ENCODE measurements at regions not wholly inside any gene's neighbourhood (a gene's known extent, or its start where the extent isn't known, plus 50 kb on each side); places are given as distances from the start of the nearest gene placed in this dataset.

- TF ChIP-seq, protein P1, sequence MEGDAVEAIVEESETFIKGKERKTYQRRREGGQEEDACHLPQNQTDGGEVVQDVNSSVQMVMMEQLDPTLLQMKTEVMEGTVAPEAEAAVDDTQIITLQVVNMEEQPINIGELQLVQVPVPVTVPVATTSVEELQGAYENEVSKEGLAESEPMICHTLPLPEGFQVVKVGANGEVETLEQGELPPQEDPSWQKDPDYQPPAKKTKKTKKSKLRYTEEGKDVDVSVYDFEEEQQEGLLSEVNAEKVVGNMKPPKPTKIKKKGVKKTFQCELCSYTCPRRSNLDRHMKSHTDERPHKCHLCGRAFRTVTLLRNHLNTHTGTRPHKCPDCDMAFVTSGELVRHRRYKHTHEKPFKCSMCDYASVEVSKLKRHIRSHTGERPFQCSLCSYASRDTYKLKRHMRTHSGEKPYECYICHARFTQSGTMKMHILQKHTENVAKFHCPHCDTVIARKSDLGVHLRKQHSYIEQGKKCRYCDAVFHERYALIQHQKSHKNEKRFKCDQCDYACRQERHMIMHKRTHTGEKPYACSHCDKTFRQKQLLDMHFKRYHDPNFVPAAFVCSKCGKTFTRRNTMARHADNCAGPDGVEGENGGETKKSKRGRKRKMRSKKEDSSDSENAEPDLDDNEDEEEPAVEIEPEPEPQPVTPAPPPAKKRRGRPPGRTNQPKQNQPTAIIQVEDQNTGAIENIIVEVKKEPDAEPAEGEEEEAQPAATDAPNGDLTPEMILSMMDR (IDR thresholded peaks at IDR 0.05; ENCODE audit: low read depth, low read length) = peak; percentile 37; the same call in 1 of the 2 replicates
- TF ChIP-seq EZH2phosphoT487 (IDR thresholded peaks at IDR 0.05; ENCODE audit: low read depth) = no peak
Measured at GRCh38 chr15:80308002-80308401, 56.0 kb upstream of the CTXND1 start.
